Neural crest cell (in vitro differentiated cells): ENCODE measurements at regions not wholly inside any gene's neighbourhood (a gene's known extent, or its start where the extent isn't known, plus 50 kb on each side); places are given as distances from the start of the nearest gene placed in this dataset.
"Not testable (repeated sequence)": the region's sequence is repeated elsewhere in the genome, so short reads cannot be mapped to it uniquely, and the experiment has no call there.

Source experiments
- DNase-seq: peaks from one replicate; pipeline ENCODE4 v3.0.0; 2021; ENCODE audit warnings: low read depth, mixed read lengths, low spot score
- H3K27ac Mint-ChIP-seq: one replicate; pipeline ENCODE4 v1.8.0; 2021; ENCODE audit warnings: mild to moderate bottlenecking, mixed read lengths; ENCODE audit not compliant: unreplicated experiment
- H3K27me3 Mint-ChIP-seq: 2 replicates; pipeline ENCODE4 v1.8.0; 2021; ENCODE audit warnings: low read depth, mild to moderate bottlenecking, mixed read lengths
- H3K36me3 Mint-ChIP-seq: 2 replicates; pipeline ENCODE4 v1.8.0; 2021; ENCODE audit warnings: low read depth, mild to moderate bottlenecking, mixed read lengths
- H3K4me1 Mint-ChIP-seq: 2 replicates; pipeline ENCODE4 v1.8.0; 2021; ENCODE audit warnings: mixed read lengths
- H3K4me3 Mint-ChIP-seq: one replicate; pipeline ENCODE4 v1.8.0; 2021; ENCODE audit warnings: mild to moderate bottlenecking, mixed read lengths
- H3K9me3 Mint-ChIP-seq: 2 replicates; pipeline ENCODE4 v1.8.0; 2021; ENCODE audit warnings: mixed read lengths
- CTCF ChIP-seq: fragments of 200-600 bp; sonication (generic); conservative IDR thresholded peaks from 2 replicates; pipeline ENCODE4 v1.5.0; 2021; ENCODE audit warnings: antibody characterized with exemption, mild to moderate bottlenecking

- H3K4me1 Mint-ChIP-seq: peaks cover 9% of the 10 kb centered on the region
- no peak for TF ChIP-seq CTCF
- H3K36me3 Mint-ChIP-seq: no peaks in the 10 kb centered on the region
- H3K27ac Mint-ChIP-seq: no peak overlapping the region
- H3K9me3 Mint-ChIP-seq: no peaks in the 10 kb centered on the region
- DNase-seq: no peak
- peaks cover 7% of the 10 kb centered on the region for H3K27me3 Mint-ChIP-seq
- no peak overlapping the region for H3K4me3 Mint-ChIP-seq
Observed at GRCh38 chr20:58573986-58574385, 58.8 kb upstream of the APCDD1L start.

GRCh38 chr20:58573257-58573656 is 58.1 kb upstream of the APCDD1L start:
- H3K9me3 Mint-ChIP-seq: no peaks in the 10 kb centered on the region
- no peak for DNase-seq
- TF ChIP-seq CTCF: no peak
- H3K4me1 Mint-ChIP-seq: peaks cover 9% of the 10 kb centered on the region
- no peak overlapping the region for H3K27ac Mint-ChIP-seq
- peaks cover 4% of the 10 kb centered on the region for H3K27me3 Mint-ChIP-seq
- H3K36me3 Mint-ChIP-seq: no peaks in the 10 kb centered on the region
- H3K4me3 Mint-ChIP-seq: no peak overlapping the region

- H3K9me3 Mint-ChIP-seq, H3K27me3 Mint-ChIP-seq, DNase-seq, H3K4me3 Mint-ChIP-seq, H3K36me3 Mint-ChIP-seq, H3K4me1 Mint-ChIP-seq: not testable (repeated sequence)
- peak overlapping the region; percentile 82 for H3K27ac Mint-ChIP-seq
Observed at GRCh38 chr20:58572428-58572763, 57.2 kb upstream of the APCDD1L start.

- no peaks in the 10 kb centered on the region for H3K9me3 Mint-ChIP-seq
- no peak for TF ChIP-seq CTCF
- no peak overlapping the region for H3K4me3 Mint-ChIP-seq
- peak overlapping the region; percentile 82 for H3K27ac Mint-ChIP-seq
- no peaks in the 10 kb centered on the region for H3K27me3 Mint-ChIP-seq
- H3K36me3 Mint-ChIP-seq: no peaks in the 10 kb centered on the region
- peaks cover 9% of the 10 kb centered on the region for H3K4me1 Mint-ChIP-seq
- DNase-seq: no peak
Observed at GRCh38 chr20:58571693-58572427, 56.7 kb upstream of the APCDD1L start.

GRCh38 chr20:58571356-58571692 is 56.1 kb upstream of the APCDD1L start:
- Mint-ChIP-seq H3K27ac (no peak overlapping the region), H3K36me3 (no peaks in the 10 kb centered on the region), H3K4me1 (peaks cover 9% of the 10 kb centered on the region), H3K4me3 (no peak overlapping the region), H3K27me3 (no peaks in the 10 kb centered on the region), H3K9me3 (no peaks in the 10 kb centered on the region)
- TF ChIP-seq CTCF: no peak
- no peak for DNase-seq

- H3K27me3 Mint-ChIP-seq: no peaks in the 10 kb centered on the region
- no peak overlapping the region for H3K4me3 Mint-ChIP-seq
- no peak for TF ChIP-seq CTCF
- H3K4me1 Mint-ChIP-seq: peaks cover 9% of the 10 kb centered on the region
- no peaks in the 10 kb centered on the region for H3K9me3 Mint-ChIP-seq
- no peak for DNase-seq
- peak overlapping the region; percentile 81 for H3K27ac Mint-ChIP-seq
- H3K36me3 Mint-ChIP-seq: no peaks in the 10 kb centered on the region
Observed at GRCh38 chr20:58570204-58570859, 55.1 kb upstream of the APCDD1L start.
